GM12891 (cell line): ENCODE measurements at regions not wholly inside any gene's neighbourhood (a gene's known extent, or its start where the extent isn't known, plus 50 kb on each side); places are given as distances from the start of the nearest gene placed in this dataset.

ENCODE experiments used
- POLR2A ChIP-seq: IDR thresholded peaks from 2 replicates; pipeline ENCODE4 v1.6.1; 2011; ENCODE audit warnings: low read depth, low read length, control low read depth
- POLR2AphosphoS5 ChIP-seq: IDR thresholded peaks from 2 replicates; pipeline ENCODE4 v1.6.1; 2011; ENCODE audit warnings: low read depth, low read length, control low read depth
- TAF1 ChIP-seq: IDR thresholded peaks from 2 replicates; pipeline ENCODE4 v1.6.1; 2011; ENCODE audit warnings: low read depth, low read length, control low read depth

DNA sequence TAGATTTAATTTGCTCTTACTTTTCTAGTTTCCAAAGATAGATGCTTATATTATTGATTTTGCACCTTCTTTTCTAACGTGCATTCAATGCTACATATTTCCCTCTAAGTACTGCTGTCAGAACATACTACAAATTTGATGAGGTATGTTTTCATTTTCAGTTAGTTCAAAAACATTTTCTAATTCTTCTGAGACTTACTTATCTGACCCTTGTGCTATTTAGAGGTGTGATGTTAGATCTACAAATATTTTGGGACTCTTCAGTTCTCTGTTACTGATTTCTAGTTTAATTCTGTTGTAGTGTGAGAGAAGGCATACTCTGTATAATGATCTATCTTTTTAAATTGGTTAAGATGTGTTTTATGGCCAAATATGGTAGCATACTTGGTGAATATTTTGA is 97.8 kb upstream of the TMEM168 start:
- TF ChIP-seq POLR2A = no peak
- no peak for TF ChIP-seq POLR2AphosphoS5
- TF ChIP-seq TAF1 = no peak
